IMR-90 (cell line): ENCODE measurements at regions not wholly inside any gene's neighbourhood (a gene's known extent, or its start where the extent isn't known, plus 50 kb on each side); places are given as distances from the start of the nearest gene placed in this dataset.

Experiments
- ATAC-seq: fragments of 200-7000 bp; cut with Tn5 transposase; 2 replicates; pipeline ENCODE4 v1.9.1; 2020; ENCODE audit warnings: low read depth, mild to moderate bottlenecking, moderate library complexity
- BruUV-seq: library from RNA; stranded (reverse); fragments of 400-500 nt; replicated peaks from 2 replicates; lab custom pipeline; 2021; lab: Mats Ljungman, UMichigan
- CTCF ChIA-PET: fragments of 300-600 bp; formaldehyde crosslinking; extraction: SDS; loops from one replicate; lab custom pipeline; 2021; ENCODE audit warnings: antibody characterized with exemption; lab: Yijun Ruan, JAX
- POLR2A ChIA-PET: fragments of 300-600 bp; sonication (Branson Sonifier 250); formaldehyde crosslinking; loops from one replicate; lab custom pipeline; 2022; ENCODE audit warnings: antibody characterized with exemption; ENCODE audit not compliant: unreplicated experiment; lab: Charles Lee
- DNase-seq: peaks from one replicate; pipeline ENCODE4 v3.0.0; 2013
- H2AFZ ChIP-seq: replicated peaks from 2 replicates; pipeline ENCODE3; 2013; ENCODE audit warnings: low read length, mild to moderate bottlenecking; ENCODE audit not compliant: poor library complexity
- H2AK5ac ChIP-seq: 2 replicates; pipeline ENCODE4 v1.6.1; 2013; ENCODE audit warnings: low read depth, low read length, inconsistent platforms
- H2AK9ac ChIP-seq: replicated peaks from 2 replicates; pipeline ENCODE3; 2013; ENCODE audit warnings: mild to moderate bottlenecking, low read depth, low read length, moderate library complexity; ENCODE audit not compliant: poor library complexity
- H2BK120ac ChIP-seq: 2 replicates; pipeline ENCODE4 v1.6.1; 2013; ENCODE audit warnings: low read depth, low read length, inconsistent platforms
- H2BK15ac ChIP-seq: 3 replicates; pipeline ENCODE4 v1.6.1; 2013; ENCODE audit warnings: low read depth, low read length, inconsistent platforms
- H2BK20ac ChIP-seq: 2 replicates; pipeline ENCODE4 v1.6.1; 2013; ENCODE audit warnings: low read depth, mild to moderate bottlenecking, inconsistent platforms, low read length, moderate library complexity
- H2BK5ac ChIP-seq: 2 replicates; pipeline ENCODE4 v1.6.1; 2013; ENCODE audit warnings: mild to moderate bottlenecking, low read depth, low read length, inconsistent platforms; ENCODE audit not compliant: poor library complexity, severe bottlenecking
- H3K14ac ChIP-seq: replicated peaks from 2 replicates; pipeline ENCODE4 v1.6.1; 2013; ENCODE audit warnings: low read depth, low read length, inconsistent platforms
- H3K18ac ChIP-seq: 2 replicates; pipeline ENCODE4 v1.6.1; 2013; ENCODE audit warnings: low read depth, low read length, control low read depth
- H3K23ac ChIP-seq: 2 replicates; pipeline ENCODE4 v1.6.1; 2013; ENCODE audit warnings: low read depth, low read length, inconsistent platforms
- H3K27ac ChIP-seq: 2 replicates; pipeline ENCODE4 v1.5.1; 2013; ENCODE audit warnings: mild to moderate bottlenecking, control low read depth, low read length; ENCODE audit not compliant: insufficient read depth
- H3K27me3 ChIP-seq: 2 replicates; pipeline ENCODE4 v1.6.1; 2013; ENCODE audit warnings: low read length; ENCODE audit not compliant: control insufficient read depth, insufficient read depth
- H3K36me3 ChIP-seq: 2 replicates; pipeline ENCODE4 v1.6.1; 2013; ENCODE audit warnings: low read length, mixed read lengths; ENCODE audit not compliant: control insufficient read depth, insufficient read depth
- H3K4ac ChIP-seq: 2 replicates; pipeline ENCODE4 v1.6.1; 2013; ENCODE audit warnings: low read depth, low read length, inconsistent platforms
- H3K4me1 ChIP-seq: 2 replicates; pipeline ENCODE4 v1.6.1; 2013; ENCODE audit warnings: low read length, mixed read lengths; ENCODE audit not compliant: control insufficient read depth, insufficient read depth
- H3K4me2 ChIP-seq: 2 replicates; pipeline ENCODE4 v1.6.1; 2013; ENCODE audit warnings: low read depth, mild to moderate bottlenecking, control low read depth, low read length, moderate library complexity
- H3K4me3 ChIP-seq: 2 replicates; pipeline ENCODE4 v1.5.1; 2013; ENCODE audit warnings: low read depth, mild to moderate bottlenecking, control low read depth, low read length, moderate library complexity; ENCODE audit not compliant: insufficient read depth
- H3K56ac ChIP-seq: 2 replicates; pipeline ENCODE4 v1.6.1; 2013; ENCODE audit warnings: low read length, inconsistent platforms; ENCODE audit not compliant: insufficient read depth; ENCODE audit errors: extremely low read depth
- H3K79me1 ChIP-seq, 2 experiments: 2 replicates each; pipeline ENCODE4 v1.6.1; 2013; ENCODE audit warnings: low read length in 2 of 2, inconsistent platforms in 1 of 2, low read depth in 1 of 2
- H3K9ac ChIP-seq: 2 replicates; pipeline ENCODE4 v1.6.1; 2013; ENCODE audit warnings: low read depth, low read length, control low read depth
- H3K9me1 ChIP-seq: 2 replicates; pipeline ENCODE4 v1.6.1; 2013; ENCODE audit warnings: low read length, inconsistent platforms; ENCODE audit not compliant: insufficient read depth
- H3K9me3 ChIP-seq: 2 replicates; pipeline ENCODE4 v1.6.1; 2013; ENCODE audit warnings: low read length; ENCODE audit not compliant: control insufficient read depth, insufficient read depth
- H4K20me1 ChIP-seq: 2 replicates; pipeline ENCODE4 v1.6.1; 2013; ENCODE audit warnings: low read length, inconsistent platforms; ENCODE audit not compliant: insufficient read depth
- H4K5ac ChIP-seq: 2 replicates; pipeline ENCODE4 v1.6.1; 2013; ENCODE audit warnings: mild to moderate bottlenecking, low read depth, low read length, control low read depth
- H4K8ac ChIP-seq, 2 experiments: 2 replicates each; pipeline ENCODE4 v1.6.1; 2013; ENCODE audit warnings: low read depth in 2 of 2, low read length in 2 of 2, control low read depth in 1 of 2, inconsistent platforms in 1 of 2
- H4K91ac ChIP-seq: 2 replicates; pipeline ENCODE4 v1.6.1; 2013; ENCODE audit warnings: low read depth, low read length, inconsistent platforms; ENCODE audit not compliant: insufficient read depth
- BHLHE40 ChIP-seq: fragments of 150-350 bp; IDR thresholded peaks from 2 replicates; pipeline ENCODE4 v1.6.1; 2016; ENCODE audit warnings: mild to moderate bottlenecking, low read depth, low read length
- CEBPB ChIP-seq: IDR thresholded peaks from 2 replicates; pipeline ENCODE4 v1.6.1; 2012; ENCODE audit warnings: low read depth, low read length, improper control_type of control experiment
- CHD1 ChIP-seq: IDR thresholded peaks from 2 replicates; pipeline ENCODE4 v1.6.1; 2012; ENCODE audit warnings: low read depth, low read length, improper control_type of control experiment
- CTCF ChIP-seq: conservative IDR thresholded peaks from 2 replicates; pipeline ENCODE4 v1.5.1; 2012; ENCODE audit warnings: mild to moderate bottlenecking, low read depth, low read length, improper control_type of control experiment
- FOS ChIP-seq: fragments of 150-350 bp; IDR thresholded peaks from 2 replicates; pipeline ENCODE4 v1.6.1; 2016; ENCODE audit warnings: low read depth, low read length
- MAFK ChIP-seq: IDR thresholded peaks from 2 replicates; pipeline ENCODE4 v1.6.1; 2012; ENCODE audit warnings: low read depth, low read length, improper control_type of control experiment
- MAZ ChIP-seq: IDR thresholded peaks from 2 replicates; pipeline ENCODE4 v1.6.1; 2012; ENCODE audit warnings: low read depth, mild to moderate bottlenecking, low read length, improper control_type of control experiment, moderate library complexity, borderline replicate concordance
- MXI1 ChIP-seq: IDR thresholded peaks from 2 replicates; pipeline ENCODE4 v1.6.1; 2012; ENCODE audit warnings: low read depth, mild to moderate bottlenecking, low read length, moderate library complexity, borderline replicate concordance
- NFE2L2 ChIP-seq: fragments of 150-350 bp; IDR thresholded peaks from 2 replicates; pipeline ENCODE4 v1.6.1; 2016; ENCODE audit warnings: low read depth, mild to moderate bottlenecking, low read length
- POLR2A ChIP-seq: IDR thresholded peaks from 2 replicates; pipeline ENCODE4 v1.6.1; 2012; ENCODE audit warnings: mild to moderate bottlenecking, low read depth, low read length
- RAD21 ChIP-seq: IDR thresholded peaks from 2 replicates; pipeline ENCODE4 v1.6.1; 2012; ENCODE audit warnings: low read length, improper control_type of control experiment
- RCOR1 ChIP-seq: IDR thresholded peaks from 2 replicates; pipeline ENCODE4 v1.6.1; 2012; ENCODE audit warnings: mild to moderate bottlenecking, low read length, improper control_type of control experiment; ENCODE audit not compliant: insufficient replicate concordance
- RFX5 ChIP-seq: IDR thresholded peaks from 2 replicates; pipeline ENCODE4 v1.8.0; 2012; ENCODE audit warnings: low read depth, mild to moderate bottlenecking, low read length, moderate library complexity
- SMC3 ChIP-seq: fragments of 150-350 bp; IDR thresholded peaks from 2 replicates; pipeline ENCODE4 v1.6.1; 2016; ENCODE audit warnings: low read depth, mild to moderate bottlenecking, antibody characterized with exemption, low read length, moderate library complexity
- WGBS, 2 experiments: methylation state at CpG; one replicate each; pipeline versions ENCODE4 v1.1.5 to v1.1.7; 2013; ENCODE audit warnings: missing lambda C conversion rate in 2 of 2; ENCODE audit not compliant: insufficient read length in 1 of 2; ENCODE audit errors: extremely low coverage in 2 of 2; 5-methylcytosine and 5-hydroxymethylcytosine counted together
- dilution Hi-C: fragments of 300-500 bp; cut with HindIII; formaldehyde crosslinking; loops from one replicate; pipeline ENCODE4 v1.14.3; 2018; ENCODE audit warnings: low sequenced_read_pairs; ENCODE audit not compliant: unreplicated experiment
- in situ Hi-C: fragments of 300-500 bp; cut with MboI; formaldehyde crosslinking; loops from 3 replicates; pipeline ENCODE4 v1.14.3; 2019; ENCODE audit warnings: low sequenced_read_pairs, inconsistent platforms, mixed read lengths
- intact Hi-C: fragments of 100-400 bp; cut with micrococcal nuclease; formaldehyde crosslinking; loops from 2 replicates; pipeline ENCODE4 v1.10.0; 2022
- TF ChIP-seq, protein P1 (sequence below): fragments of 150-350 bp; IDR thresholded peaks from 2 replicates; pipeline ENCODE4 v1.6.1; 2016; ENCODE audit warnings: low read depth, mild to moderate bottlenecking, low read length, moderate library complexity, borderline replicate concordance
- TF ChIP-seq, protein P2 (sequence below): fragments of 150-350 bp; IDR thresholded peaks from 2 replicates; pipeline ENCODE4 v1.6.1; 2017; ENCODE audit warnings: mild to moderate bottlenecking, antibody characterized with exemption, low read length, low read depth

DNA sequence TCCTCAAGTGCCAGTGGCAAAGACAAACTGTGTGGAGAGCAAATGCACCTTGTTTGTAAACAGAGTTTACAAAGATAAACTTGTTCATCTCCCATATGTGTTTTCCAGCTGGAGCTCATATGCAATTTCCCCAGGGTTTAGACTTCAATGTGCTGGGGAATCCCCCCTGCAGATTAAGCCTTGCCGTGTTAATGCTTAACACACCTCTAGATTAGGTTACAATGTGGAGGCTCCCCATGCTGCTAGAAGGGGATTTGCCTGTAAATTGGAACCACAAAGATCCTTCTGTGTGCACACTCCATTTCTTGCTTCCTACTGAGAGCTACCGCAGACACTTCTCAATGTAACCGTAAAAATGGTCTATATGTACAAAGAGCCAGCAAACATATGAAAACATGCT, 263.1 kb downstream of the TBX18 start:
- H3K23ac ChIP-seq, result no peak overlapping the region
- in situ Hi-C loops, result no loop called here

More for the DNA sequence above, 263.1 kb downstream of the TBX18 start:
- no peak overlapping the region for H3K18ac ChIP-seq
- H4K20me1 ChIP-seq, result no peaks in the 10 kb centered on the region
- no peak for DNase-seq
- H4K8ac ChIP-seq, result no peak overlapping the region
- no peak overlapping the region for H2BK120ac ChIP-seq
- POLR2A ChIA-PET, result no interaction called here
- WGBS, 2 experiments, result no CpG with 5 or more reads among the region's 3 CpGs
- H3K36me3 ChIP-seq, result no peaks in the 10 kb centered on the region
- no TSS peak for BruUV-seq
- intact Hi-C loops, result no loop called here
- H3K14ac ChIP-seq, result no peak overlapping the region
- H2BK20ac ChIP-seq, result no peak overlapping the region
- H2BK15ac ChIP-seq, result no peak overlapping the region
- no peak overlapping the region for H3K4me3 ChIP-seq
- no peak overlapping the region for H4K5ac ChIP-seq
- no peaks in the 10 kb centered on the region for H3K9me1 ChIP-seq
- no peak for ATAC-seq
- no peak overlapping the region for H2AK5ac ChIP-seq
- H2AK9ac ChIP-seq, result no peak overlapping the region
- H2BK5ac ChIP-seq, result no peak overlapping the region
- H3K4ac ChIP-seq, result no peak overlapping the region
- CTCF ChIA-PET, result no interaction called here
- no peak overlapping the region for H3K9ac ChIP-seq
- H3K4me2 ChIP-seq, result no peak overlapping the region
- no peak overlapping the region for H3K27ac ChIP-seq
- no peak overlapping the region for H2AFZ ChIP-seq
- dilution Hi-C loops, result no loop called here
- H3K56ac ChIP-seq, result no peak overlapping the region
- no peaks in the 10 kb centered on the region for H3K79me1 ChIP-seq
- no peaks in the 10 kb centered on the region for H3K27me3 ChIP-seq
- no peak overlapping the region for H4K91ac ChIP-seq
- no peaks in the 10 kb centered on the region for H3K9me3 ChIP-seq
- no peaks in the 10 kb centered on the region for H3K4me1 ChIP-seq
- TF ChIP-seq RAD21, result no peak
- no peak for TF ChIP-seq CEBPB
- TF ChIP-seq CHD1, result no peak
- TF ChIP-seq, protein P1, sequence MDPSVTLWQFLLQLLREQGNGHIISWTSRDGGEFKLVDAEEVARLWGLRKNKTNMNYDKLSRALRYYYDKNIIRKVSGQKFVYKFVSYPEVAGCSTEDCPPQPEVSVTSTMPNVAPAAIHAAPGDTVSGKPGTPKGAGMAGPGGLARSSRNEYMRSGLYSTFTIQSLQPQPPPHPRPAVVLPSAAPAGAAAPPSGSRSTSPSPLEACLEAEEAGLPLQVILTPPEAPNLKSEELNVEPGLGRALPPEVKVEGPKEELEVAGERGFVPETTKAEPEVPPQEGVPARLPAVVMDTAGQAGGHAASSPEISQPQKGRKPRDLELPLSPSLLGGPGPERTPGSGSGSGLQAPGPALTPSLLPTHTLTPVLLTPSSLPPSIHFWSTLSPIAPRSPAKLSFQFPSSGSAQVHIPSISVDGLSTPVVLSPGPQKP, result no peak
- TF ChIP-seq MXI1, result no peak
- no peak for TF ChIP-seq NFE2L2
- TF ChIP-seq MAZ, result no peak
- no peak for TF ChIP-seq SMC3
- TF ChIP-seq CTCF, result no peak
- TF ChIP-seq, protein P2, sequence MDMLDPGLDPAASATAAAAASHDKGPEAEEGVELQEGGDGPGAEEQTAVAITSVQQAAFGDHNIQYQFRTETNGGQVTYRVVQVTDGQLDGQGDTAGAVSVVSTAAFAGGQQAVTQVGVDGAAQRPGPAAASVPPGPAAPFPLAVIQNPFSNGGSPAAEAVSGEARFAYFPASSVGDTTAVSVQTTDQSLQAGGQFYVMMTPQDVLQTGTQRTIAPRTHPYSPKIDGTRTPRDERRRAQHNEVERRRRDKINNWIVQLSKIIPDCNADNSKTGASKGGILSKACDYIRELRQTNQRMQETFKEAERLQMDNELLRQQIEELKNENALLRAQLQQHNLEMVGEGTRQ, result no peak
- no peak for TF ChIP-seq MAFK
- no peak for TF ChIP-seq BHLHE40
- no peak for TF ChIP-seq RCOR1
- TF ChIP-seq FOS, result no peak
- no peak for TF ChIP-seq POLR2A
- no peak for TF ChIP-seq RFX5
